WTC11 (cell line): ENCODE measurements at regions not wholly inside any gene's neighbourhood (a gene's known extent, or its start where the extent isn't known, plus 50 kb on each side); places are given as distances from the start of the nearest gene placed in this dataset.
A peak's percentile ranks its signal among the peaks of the same experiment; 100 is the strongest.

Source experiments
- ATAC-seq: fragments of 200-7000 bp; cut with Tn5 transposase; 2 replicates; pipeline ENCODE4 v1.10.0; 2021; ENCODE audit warnings: mild to moderate bottlenecking, moderate library complexity
- CTCF ChIA-PET: fragments of 300-600 bp; sonication (Branson Sonifier 250); formaldehyde crosslinking; loops from one replicate; lab custom pipeline; 2021; ENCODE audit warnings: antibody characterized with exemption; lab: Charles Lee
- POLR2A ChIA-PET: fragments of 350-600 bp; sonication (Branson Sonifier 250); formaldehyde crosslinking; loops from one replicate; lab custom pipeline; 2021; ENCODE audit warnings: antibody characterized with exemption; lab: Charles Lee
- DNase-seq: peaks from one replicate; pipeline ENCODE4 v3.0.0; 2021; ENCODE audit warnings: low spot score
- H3K27ac Mint-ChIP-seq: 2 replicates; pipeline ENCODE4 v1.8.0; 2021; ENCODE audit warnings: mixed read lengths
- H3K27me3 Mint-ChIP-seq: 2 replicates; pipeline ENCODE4 v1.8.0; 2021; ENCODE audit warnings: low read depth, mild to moderate bottlenecking, moderate library complexity, mixed read lengths
- H3K36me3 Mint-ChIP-seq: 2 replicates; pipeline ENCODE4 v1.8.0; 2021; ENCODE audit warnings: mixed read lengths
- H3K4me1 Mint-ChIP-seq: 2 replicates; pipeline ENCODE4 v1.8.0; 2022; ENCODE audit warnings: mixed read lengths
- H3K4me3 Mint-ChIP-seq: 2 replicates; pipeline ENCODE4 v1.8.0; 2021; ENCODE audit warnings: mild to moderate bottlenecking, moderate library complexity, mixed read lengths
- H3K9me3 Mint-ChIP-seq: 2 replicates; pipeline ENCODE4 v1.8.0; 2021; ENCODE audit warnings: mixed read lengths
- ATF1 ChIP-seq: sonication (generic); formaldehyde crosslinking; IDR thresholded peaks from 2 replicates; pipeline ENCODE4 v1.8.1; 2023; ENCODE audit warnings: mild to moderate bottlenecking, moderate library complexity, missing genetic modification reagents
- ELF4 ChIP-seq: sonication (generic); formaldehyde crosslinking; IDR thresholded peaks from 2 replicates; pipeline ENCODE4 v1.8.1; 2022; ENCODE audit warnings: low read depth, mild to moderate bottlenecking, moderate library complexity, missing genetic modification reagents
- EMX1 ChIP-seq: fragments of 250-450 bp; sonication (Bioruptor Pico); IDR thresholded peaks from 2 replicates; pipeline ENCODE4 v1.8.0; 2021; ENCODE audit warnings: mild to moderate bottlenecking
- ETV6 ChIP-seq: sonication (generic); formaldehyde crosslinking; IDR thresholded peaks from 2 replicates; pipeline ENCODE4 v1.8.1; 2022; ENCODE audit warnings: mild to moderate bottlenecking, missing genetic modification reagents
- FOXK1 ChIP-seq: sonication (generic); formaldehyde crosslinking; IDR thresholded peaks from 2 replicates; pipeline ENCODE4 v1.8.0; 2022; ENCODE audit warnings: mild to moderate bottlenecking, moderate library complexity, missing genetic modification reagents
- GRHL2 ChIP-seq: fragments of 250-450 bp; sonication (Bioruptor Pico); IDR thresholded peaks from 2 replicates; pipeline ENCODE4 v1.8.0; 2022; ENCODE audit warnings: mild to moderate bottlenecking, moderate library complexity; ENCODE audit not compliant: insufficient replicate concordance, severe bottlenecking
- KAT7 ChIP-seq: sonication (generic); formaldehyde crosslinking; IDR thresholded peaks from 2 replicates; pipeline ENCODE4 v1.8.1; 2023; ENCODE audit warnings: missing genetic modification reagents, mild to moderate bottlenecking, borderline replicate concordance
- NFYB ChIP-seq: sonication (generic); formaldehyde crosslinking; conservative IDR thresholded peaks from 2 replicates; pipeline ENCODE4 v1.8.0; 2022; ENCODE audit warnings: low read depth, missing genetic modification reagents
- SMAD3 ChIP-seq: sonication (generic); formaldehyde crosslinking; IDR thresholded peaks from 2 replicates; pipeline ENCODE4 v1.8.0; 2022; ENCODE audit warnings: missing genetic modification reagents, mild to moderate bottlenecking, borderline replicate concordance
- SMAD4 ChIP-seq: sonication (generic); formaldehyde crosslinking; IDR thresholded peaks from 2 replicates; pipeline ENCODE4 v1.8.0; 2022; ENCODE audit warnings: mild to moderate bottlenecking, missing genetic modification reagents
- SOX15 ChIP-seq: fragments of 250-450 bp; sonication (Bioruptor Pico); IDR thresholded peaks from 2 replicates; pipeline ENCODE4 v1.9.0; 2021; ENCODE audit warnings: mild to moderate bottlenecking
- SP1 ChIP-seq: sonication (generic); formaldehyde crosslinking; conservative IDR thresholded peaks from 2 replicates; pipeline ENCODE4 v1.8.1; 2022; ENCODE audit warnings: missing genetic modification reagents
- TF ChIP-seq, protein P1 (sequence below): fragments of 200-600 bp; IDR thresholded peaks from 2 replicates; pipeline ENCODE4 v1.8.0; 2022; ENCODE audit warnings: antibody characterized with exemption
- TF ChIP-seq, protein P2 (sequence below): sonication (generic); formaldehyde crosslinking; IDR thresholded peaks from 2 replicates; pipeline ENCODE4 v1.8.1; 2022; ENCODE audit warnings: missing genetic modification reagents, borderline replicate concordance
- TF ChIP-seq, protein P3 (sequence below): sonication (generic); formaldehyde crosslinking; IDR thresholded peaks from 2 replicates; pipeline ENCODE4 v1.8.0; 2022; ENCODE audit warnings: mild to moderate bottlenecking, missing genetic modification reagents
- TF ChIP-seq, protein P4 (sequence below): fragments of 250-450 bp; sonication (Bioruptor Pico); IDR thresholded peaks from 2 replicates; pipeline ENCODE4 v1.8.0; 2021; ENCODE audit warnings: mild to moderate bottlenecking
- TF ChIP-seq, protein P5 (sequence below): sonication (generic); formaldehyde crosslinking; IDR thresholded peaks from 2 replicates; pipeline ENCODE4 v1.8.1; 2022; ENCODE audit warnings: mild to moderate bottlenecking, moderate library complexity, missing genetic modification reagents
- TF ChIP-seq, protein P6 (sequence below): sonication (generic); formaldehyde crosslinking; IDR thresholded peaks from 2 replicates; pipeline ENCODE4 v1.8.1; 2022; ENCODE audit warnings: mild to moderate bottlenecking, missing genetic modification reagents, moderate library complexity, borderline replicate concordance
- TF ChIP-seq, protein P7 (sequence below): sonication (generic); formaldehyde crosslinking; IDR thresholded peaks from 2 replicates; pipeline ENCODE4 v1.8.0; 2022; ENCODE audit warnings: missing genetic modification reagents
- TF ChIP-seq, protein P8 (sequence below): sonication (generic); formaldehyde crosslinking; IDR thresholded peaks from 2 replicates; pipeline ENCODE4 v1.8.0; 2023; ENCODE audit warnings: missing genetic modification reagents

DNA sequence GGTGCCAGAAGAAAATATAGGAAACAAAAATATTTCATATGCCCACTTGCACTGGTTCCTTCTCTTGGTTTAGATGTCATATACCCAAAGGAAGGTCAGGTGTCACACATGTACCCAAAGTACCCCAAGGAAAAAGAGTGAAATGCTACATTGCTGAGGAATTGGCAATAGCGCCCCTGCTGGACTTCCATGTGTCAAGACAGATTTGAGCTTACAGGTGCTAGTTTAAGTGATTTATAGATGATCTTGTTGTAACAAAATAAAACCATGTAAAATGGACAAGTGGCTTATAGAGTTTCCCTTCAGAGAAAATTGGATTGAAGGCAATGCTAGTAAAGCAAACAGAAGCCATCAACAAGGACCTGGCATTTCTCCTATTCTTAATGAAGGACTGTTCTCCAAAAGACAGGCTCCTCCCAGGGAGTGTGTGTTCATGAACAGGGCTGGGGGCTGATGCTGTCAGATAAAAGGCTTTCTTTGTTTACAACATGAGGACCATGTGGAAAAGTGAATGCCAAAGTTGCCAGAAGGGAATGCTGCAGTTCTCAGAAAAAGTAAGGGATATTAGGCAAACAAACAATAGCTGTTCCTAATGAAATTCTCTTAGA lies 64.3 kb upstream of the PAK5 start:
- no peaks in the 10 kb centered on the region; the same call in 1 of the 2 replicates for H3K27me3 Mint-ChIP-seq
- CTCF ChIA-PET: interaction anchor here (0.5 to 2.6 kb wide), 38 partner anchors 9 to 1005 kb away, joined by 3 to 30 read pairs (median 4); partner anchors contain the start of gene PAK5
- H3K4me3 Mint-ChIP-seq: no peak overlapping the region
- POLR2A ChIA-PET: no interaction called here
- no peaks in the 10 kb centered on the region for H3K36me3 Mint-ChIP-seq
- peaks cover 8% of the 10 kb centered on the region; the same call in 1 of the 2 replicates for H3K9me3 Mint-ChIP-seq
- DNase-seq: peak; percentile 55
- TF ChIP-seq, protein P1, sequence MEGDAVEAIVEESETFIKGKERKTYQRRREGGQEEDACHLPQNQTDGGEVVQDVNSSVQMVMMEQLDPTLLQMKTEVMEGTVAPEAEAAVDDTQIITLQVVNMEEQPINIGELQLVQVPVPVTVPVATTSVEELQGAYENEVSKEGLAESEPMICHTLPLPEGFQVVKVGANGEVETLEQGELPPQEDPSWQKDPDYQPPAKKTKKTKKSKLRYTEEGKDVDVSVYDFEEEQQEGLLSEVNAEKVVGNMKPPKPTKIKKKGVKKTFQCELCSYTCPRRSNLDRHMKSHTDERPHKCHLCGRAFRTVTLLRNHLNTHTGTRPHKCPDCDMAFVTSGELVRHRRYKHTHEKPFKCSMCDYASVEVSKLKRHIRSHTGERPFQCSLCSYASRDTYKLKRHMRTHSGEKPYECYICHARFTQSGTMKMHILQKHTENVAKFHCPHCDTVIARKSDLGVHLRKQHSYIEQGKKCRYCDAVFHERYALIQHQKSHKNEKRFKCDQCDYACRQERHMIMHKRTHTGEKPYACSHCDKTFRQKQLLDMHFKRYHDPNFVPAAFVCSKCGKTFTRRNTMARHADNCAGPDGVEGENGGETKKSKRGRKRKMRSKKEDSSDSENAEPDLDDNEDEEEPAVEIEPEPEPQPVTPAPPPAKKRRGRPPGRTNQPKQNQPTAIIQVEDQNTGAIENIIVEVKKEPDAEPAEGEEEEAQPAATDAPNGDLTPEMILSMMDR: peak; percentile 59
- TF ChIP-seq, protein P2, sequence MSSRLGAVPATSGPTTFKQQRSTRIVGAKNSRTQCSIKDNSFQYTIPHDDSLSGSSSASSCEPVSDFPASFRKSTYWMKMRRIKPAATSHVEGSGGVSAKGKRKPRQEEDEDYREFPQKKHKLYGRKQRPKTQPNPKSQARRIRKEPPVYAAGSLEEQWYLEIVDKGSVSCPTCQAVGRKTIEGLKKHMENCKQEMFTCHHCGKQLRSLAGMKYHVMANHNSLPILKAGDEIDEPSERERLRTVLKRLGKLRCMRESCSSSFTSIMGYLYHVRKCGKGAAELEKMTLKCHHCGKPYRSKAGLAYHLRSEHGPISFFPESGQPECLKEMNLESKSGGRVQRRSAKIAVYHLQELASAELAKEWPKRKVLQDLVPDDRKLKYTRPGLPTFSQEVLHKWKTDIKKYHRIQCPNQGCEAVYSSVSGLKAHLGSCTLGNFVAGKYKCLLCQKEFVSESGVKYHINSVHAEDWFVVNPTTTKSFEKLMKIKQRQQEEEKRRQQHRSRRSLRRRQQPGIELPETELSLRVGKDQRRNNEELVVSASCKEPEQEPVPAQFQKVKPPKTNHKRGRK (CRISPR knock-in tag): no peak
- TF ChIP-seq, all 79 proteins: peak for 1
- peak; percentile 74 for ATAC-seq
- Mint-ChIP-seq H3K27ac (no peak overlapping the region), H3K4me1 (peaks cover 2% of the 10 kb centered on the region; the same call in 1 of the 2 replicates)

DNA sequence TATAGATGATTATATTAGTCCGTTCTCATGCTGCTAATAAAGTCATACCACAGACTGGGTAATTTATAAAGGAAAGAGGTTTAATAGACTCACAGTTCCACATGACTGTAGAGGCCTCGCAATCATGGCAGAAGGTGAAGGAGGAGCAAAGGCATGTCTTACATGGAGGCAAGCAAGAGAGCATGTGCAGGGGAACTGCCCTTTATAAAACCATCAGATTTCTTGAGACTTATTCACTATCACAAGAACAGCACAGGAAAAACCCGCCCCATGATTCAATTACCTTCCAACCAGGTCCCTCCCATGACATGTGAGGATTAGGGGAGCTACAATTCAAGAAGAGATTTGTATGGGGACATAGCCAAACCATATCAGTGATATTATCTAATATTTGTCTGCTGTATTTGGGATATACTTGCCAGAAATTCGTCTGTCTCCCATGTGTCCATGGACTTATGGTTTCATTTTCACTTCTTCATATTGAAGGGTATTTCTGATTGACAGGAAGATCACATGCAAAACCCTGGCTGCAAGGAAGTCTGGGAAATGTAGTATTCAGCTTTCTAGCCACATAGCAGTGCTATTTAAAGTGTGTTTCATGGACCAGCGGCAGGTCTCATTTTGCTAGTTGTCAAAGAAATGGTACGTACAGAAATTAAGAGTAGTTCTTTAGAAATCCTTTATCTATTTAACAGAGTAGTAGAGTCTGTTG lies 50.5 kb upstream of the PAK5 start:
- DNase-seq: no peak
- Mint-ChIP-seq H3K27ac (no peak overlapping the region), H3K4me1 (peaks cover 11% of the 10 kb centered on the region), H3K27me3 (no peaks in the 10 kb centered on the region), H3K4me3 (no peak overlapping the region), H3K9me3 (peaks cover 19% of the 10 kb centered on the region), H3K36me3 (no peaks in the 10 kb centered on the region; the same call in 1 of the 2 replicates)
- no peak for TF ChIP-seq GRHL2
- TF ChIP-seq, protein P3, sequence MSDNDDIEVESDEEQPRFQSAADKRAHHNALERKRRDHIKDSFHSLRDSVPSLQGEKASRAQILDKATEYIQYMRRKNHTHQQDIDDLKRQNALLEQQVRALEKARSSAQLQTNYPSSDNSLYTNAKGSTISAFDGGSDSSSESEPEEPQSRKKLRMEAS: no peak
- TF ChIP-seq ATF1: no peak
- TF ChIP-seq, protein P4, sequence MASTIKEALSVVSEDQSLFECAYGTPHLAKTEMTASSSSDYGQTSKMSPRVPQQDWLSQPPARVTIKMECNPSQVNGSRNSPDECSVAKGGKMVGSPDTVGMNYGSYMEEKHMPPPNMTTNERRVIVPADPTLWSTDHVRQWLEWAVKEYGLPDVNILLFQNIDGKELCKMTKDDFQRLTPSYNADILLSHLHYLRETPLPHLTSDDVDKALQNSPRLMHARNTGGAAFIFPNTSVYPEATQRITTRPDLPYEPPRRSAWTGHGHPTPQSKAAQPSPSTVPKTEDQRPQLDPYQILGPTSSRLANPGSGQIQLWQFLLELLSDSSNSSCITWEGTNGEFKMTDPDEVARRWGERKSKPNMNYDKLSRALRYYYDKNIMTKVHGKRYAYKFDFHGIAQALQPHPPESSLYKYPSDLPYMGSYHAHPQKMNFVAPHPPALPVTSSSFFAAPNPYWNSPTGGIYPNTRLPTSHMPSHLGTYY (CRISPR knock-in tag): no peak
- no peak for TF ChIP-seq SMAD4 (CRISPR knock-in tag)
- no peak for TF ChIP-seq ELF4 (CRISPR knock-in tag)
- no peak for TF ChIP-seq SOX15
- TF ChIP-seq, protein P5, sequence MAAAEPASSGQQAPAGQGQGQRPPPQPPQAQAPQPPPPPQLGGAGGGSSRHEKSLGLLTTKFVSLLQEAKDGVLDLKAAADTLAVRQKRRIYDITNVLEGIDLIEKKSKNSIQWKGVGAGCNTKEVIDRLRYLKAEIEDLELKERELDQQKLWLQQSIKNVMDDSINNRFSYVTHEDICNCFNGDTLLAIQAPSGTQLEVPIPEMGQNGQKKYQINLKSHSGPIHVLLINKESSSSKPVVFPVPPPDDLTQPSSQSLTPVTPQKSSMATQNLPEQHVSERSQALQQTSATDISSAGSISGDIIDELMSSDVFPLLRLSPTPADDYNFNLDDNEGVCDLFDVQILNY: no peak
- TF ChIP-seq EMX1 (CRISPR knock-in tag): no peak
- TF ChIP-seq, protein P6, sequence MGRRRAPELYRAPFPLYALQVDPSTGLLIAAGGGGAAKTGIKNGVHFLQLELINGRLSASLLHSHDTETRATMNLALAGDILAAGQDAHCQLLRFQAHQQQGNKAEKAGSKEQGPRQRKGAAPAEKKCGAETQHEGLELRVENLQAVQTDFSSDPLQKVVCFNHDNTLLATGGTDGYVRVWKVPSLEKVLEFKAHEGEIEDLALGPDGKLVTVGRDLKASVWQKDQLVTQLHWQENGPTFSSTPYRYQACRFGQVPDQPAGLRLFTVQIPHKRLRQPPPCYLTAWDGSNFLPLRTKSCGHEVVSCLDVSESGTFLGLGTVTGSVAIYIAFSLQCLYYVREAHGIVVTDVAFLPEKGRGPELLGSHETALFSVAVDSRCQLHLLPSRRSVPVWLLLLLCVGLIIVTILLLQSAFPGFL: no peak
- no peak for TF ChIP-seq ETV6 (CRISPR knock-in tag)
- TF ChIP-seq, protein P7, sequence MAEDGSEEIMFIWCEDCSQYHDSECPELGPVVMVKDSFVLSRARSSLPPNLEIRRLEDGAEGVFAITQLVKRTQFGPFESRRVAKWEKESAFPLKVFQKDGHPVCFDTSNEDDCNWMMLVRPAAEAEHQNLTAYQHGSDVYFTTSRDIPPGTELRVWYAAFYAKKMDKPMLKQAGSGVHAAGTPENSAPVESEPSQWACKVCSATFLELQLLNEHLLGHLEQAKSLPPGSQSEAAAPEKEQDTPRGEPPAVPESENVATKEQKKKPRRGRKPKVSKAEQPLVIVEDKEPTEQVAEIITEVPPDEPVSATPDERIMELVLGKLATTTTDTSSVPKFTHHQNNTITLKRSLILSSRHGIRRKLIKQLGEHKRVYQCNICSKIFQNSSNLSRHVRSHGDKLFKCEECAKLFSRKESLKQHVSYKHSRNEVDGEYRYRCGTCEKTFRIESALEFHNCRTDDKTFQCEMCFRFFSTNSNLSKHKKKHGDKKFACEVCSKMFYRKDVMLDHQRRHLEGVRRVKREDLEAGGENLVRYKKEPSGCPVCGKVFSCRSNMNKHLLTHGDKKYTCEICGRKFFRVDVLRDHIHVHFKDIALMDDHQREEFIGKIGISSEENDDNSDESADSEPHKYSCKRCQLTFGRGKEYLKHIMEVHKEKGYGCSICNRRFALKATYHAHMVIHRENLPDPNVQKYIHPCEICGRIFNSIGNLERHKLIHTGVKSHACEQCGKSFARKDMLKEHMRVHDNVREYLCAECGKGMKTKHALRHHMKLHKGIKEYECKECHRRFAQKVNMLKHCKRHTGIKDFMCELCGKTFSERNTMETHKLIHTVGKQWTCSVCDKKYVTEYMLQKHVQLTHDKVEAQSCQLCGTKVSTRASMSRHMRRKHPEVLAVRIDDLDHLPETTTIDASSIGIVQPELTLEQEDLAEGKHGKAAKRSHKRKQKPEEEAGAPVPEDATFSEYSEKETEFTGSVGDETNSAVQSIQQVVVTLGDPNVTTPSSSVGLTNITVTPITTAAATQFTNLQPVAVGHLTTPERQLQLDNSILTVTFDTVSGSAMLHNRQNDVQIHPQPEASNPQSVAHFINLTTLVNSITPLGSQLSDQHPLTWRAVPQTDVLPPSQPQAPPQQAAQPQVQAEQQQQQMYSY (CRISPR knock-in tag): no peak
- no peak for TF ChIP-seq KAT7 (CRISPR knock-in tag)
- TF ChIP-seq FOXK1 (CRISPR knock-in tag): no peak
- TF ChIP-seq, protein P8, sequence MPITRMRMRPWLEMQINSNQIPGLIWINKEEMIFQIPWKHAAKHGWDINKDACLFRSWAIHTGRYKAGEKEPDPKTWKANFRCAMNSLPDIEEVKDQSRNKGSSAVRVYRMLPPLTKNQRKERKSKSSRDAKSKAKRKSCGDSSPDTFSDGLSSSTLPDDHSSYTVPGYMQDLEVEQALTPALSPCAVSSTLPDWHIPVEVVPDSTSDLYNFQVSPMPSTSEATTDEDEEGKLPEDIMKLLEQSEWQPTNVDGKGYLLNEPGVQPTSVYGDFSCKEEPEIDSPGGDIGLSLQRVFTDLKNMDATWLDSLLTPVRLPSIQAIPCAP (CRISPR knock-in tag): no peak
- TF ChIP-seq NFYB (CRISPR knock-in tag): no peak
- TF ChIP-seq SMAD3: no peak
- no peak for TF ChIP-seq SP1 (CRISPR knock-in tag)
- ChIA-PET CTCF (interaction anchor here (1.1 kb wide), 1 partner anchor 14 kb away, joined by 3 read pairs; no protein-coding TSS in a partner anchor), POLR2A (no interaction called here)
- no peak for ATAC-seq
